ENCODE measurements at regions not wholly inside any gene's neighbourhood (a gene's known extent, or its start where the extent isn't known, plus 50 kb on each side); places are given as distances from the start of the nearest gene placed in this dataset.

DNA sequence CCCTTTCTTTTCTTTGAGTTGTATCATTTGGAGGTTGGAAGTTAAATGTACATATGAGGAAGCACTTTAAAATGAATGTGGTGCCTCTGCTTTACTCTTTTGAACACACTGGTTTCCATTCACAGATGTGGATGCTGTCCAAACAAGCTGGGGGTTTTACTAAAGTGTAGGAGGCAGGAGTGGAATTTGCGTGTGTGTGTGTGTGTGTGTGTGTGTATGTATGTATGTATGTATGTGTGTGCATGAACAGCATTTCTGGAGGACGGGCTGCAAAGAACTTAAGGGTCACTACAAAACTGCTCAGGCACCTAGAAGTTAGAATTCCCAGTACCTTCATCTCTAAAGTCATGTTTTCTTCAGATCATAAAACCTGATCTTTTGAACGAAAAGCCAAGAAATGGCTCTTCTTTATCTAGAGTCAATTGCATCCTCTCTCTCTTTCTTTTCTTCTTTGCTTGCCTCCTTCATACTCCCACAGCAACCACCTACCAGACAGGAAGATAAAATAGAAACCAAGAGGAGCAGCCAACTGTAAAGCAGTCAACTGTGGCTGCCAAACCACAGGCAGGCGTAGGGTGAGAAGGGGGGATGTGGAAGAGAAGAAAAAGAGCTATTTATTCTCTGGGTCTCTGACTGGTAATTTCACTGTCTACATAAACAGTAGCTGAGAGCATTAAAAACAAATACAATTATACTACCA is 177.0 kb upstream of the RASGEF1B start:
- H3K4me1 ChIP-seq: peaks cover 11% of the 10 kb centered on the region
- no peak for DNase-seq
- 43 to 51% methylated on average over 4 of the region's 4 CpGs for WGBS, 2 donors
- no peaks in the 10 kb centered on the region for H3K36me3 ChIP-seq (ENCODE audit: low read depth, missing control alignments)
- H3K9me3 ChIP-seq: no peaks in the 10 kb centered on the region
- no peaks in the 10 kb centered on the region for H3K27me3 ChIP-seq
- no peak for TF ChIP-seq POLR2A (IDR thresholded peaks at IDR 0.05)
- TF ChIP-seq, protein P1, sequence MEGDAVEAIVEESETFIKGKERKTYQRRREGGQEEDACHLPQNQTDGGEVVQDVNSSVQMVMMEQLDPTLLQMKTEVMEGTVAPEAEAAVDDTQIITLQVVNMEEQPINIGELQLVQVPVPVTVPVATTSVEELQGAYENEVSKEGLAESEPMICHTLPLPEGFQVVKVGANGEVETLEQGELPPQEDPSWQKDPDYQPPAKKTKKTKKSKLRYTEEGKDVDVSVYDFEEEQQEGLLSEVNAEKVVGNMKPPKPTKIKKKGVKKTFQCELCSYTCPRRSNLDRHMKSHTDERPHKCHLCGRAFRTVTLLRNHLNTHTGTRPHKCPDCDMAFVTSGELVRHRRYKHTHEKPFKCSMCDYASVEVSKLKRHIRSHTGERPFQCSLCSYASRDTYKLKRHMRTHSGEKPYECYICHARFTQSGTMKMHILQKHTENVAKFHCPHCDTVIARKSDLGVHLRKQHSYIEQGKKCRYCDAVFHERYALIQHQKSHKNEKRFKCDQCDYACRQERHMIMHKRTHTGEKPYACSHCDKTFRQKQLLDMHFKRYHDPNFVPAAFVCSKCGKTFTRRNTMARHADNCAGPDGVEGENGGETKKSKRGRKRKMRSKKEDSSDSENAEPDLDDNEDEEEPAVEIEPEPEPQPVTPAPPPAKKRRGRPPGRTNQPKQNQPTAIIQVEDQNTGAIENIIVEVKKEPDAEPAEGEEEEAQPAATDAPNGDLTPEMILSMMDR (IDR thresholded peaks at IDR 0.05): no peak
- H3K27ac ChIP-seq: no peak overlapping the region
- no peak overlapping the region for H3K4me3 ChIP-seq
- intact Hi-C loops (cut with DNase I; ENCODE audit: low total_unique reads): no loop called here

DNA sequence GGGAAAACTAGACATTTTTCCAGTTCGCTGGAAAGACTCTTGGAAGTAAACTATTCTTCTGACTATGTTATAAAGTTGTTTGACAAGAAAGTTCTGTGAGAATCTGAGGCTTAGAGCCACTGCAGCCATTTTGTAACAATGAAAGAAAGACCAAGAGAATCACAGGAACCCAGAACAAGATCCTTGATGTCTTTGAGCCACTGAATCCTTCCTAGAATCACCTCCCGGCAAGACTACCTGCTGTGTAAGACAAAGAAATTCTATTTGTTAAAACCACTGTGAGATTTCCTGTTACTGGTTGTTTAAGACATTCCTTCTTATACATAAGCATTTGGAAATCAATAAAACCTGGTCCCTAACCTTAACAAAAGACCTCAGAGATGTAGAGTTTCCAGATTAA is 175.7 kb upstream of the RASGEF1B start:
- Histone ChIP-seq H3K27me3 (no peaks in the 10 kb centered on the region), H3K4me1 (peaks cover 11% of the 10 kb centered on the region), H3K27ac (no peak overlapping the region), H3K4me3 (no peak overlapping the region), H3K9me3 (no peaks in the 10 kb centered on the region), H3K36me3 (ENCODE audit: low read depth, missing control alignments) (no peaks in the 10 kb centered on the region)
- 95 to 100% methylated on average over 2 of the region's 2 CpGs for WGBS, 2 donors
- TF ChIP-seq, protein P1 (IDR thresholded peaks at IDR 0.05): no peak
- TF ChIP-seq POLR2A (IDR thresholded peaks at IDR 0.05): no peak
- intact Hi-C loops (cut with DNase I; ENCODE audit: low total_unique reads): no loop called here
- DNase-seq: no peak

DNA sequence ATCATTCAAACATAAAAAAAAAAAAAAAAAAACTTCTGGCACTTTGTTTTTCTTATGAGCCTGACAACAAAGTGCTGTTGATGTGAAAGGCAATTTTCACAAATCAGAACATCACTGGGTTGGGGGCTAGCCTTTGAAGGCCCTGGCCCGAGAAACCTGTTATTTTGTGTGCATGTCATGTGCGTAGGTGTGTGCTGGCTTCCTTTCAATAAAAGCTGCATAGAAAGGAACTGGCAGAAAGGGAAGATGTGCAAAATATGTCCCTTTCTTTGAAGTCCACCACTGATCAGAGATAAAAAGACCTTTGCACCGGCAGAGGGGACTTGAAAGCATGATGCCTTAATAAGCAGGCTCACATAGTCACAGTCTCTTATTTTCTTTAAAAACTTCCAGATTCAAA is 170.8 kb upstream of the RASGEF1B start:
- intact Hi-C loops (cut with DNase I; ENCODE audit: low total_unique reads): no loop called here
- no peak for DNase-seq
- Histone ChIP-seq H3K36me3 (ENCODE audit: low read depth, missing control alignments) (no peaks in the 10 kb centered on the region), H3K9me3 (no peaks in the 10 kb centered on the region), H3K4me1 (no peaks in the 10 kb centered on the region), H3K27me3 (no peaks in the 10 kb centered on the region), H3K27ac (no peak overlapping the region), H3K4me3 (no peak overlapping the region)
- TF ChIP-seq, protein P1 (IDR thresholded peaks at IDR 0.05): no peak
- TF ChIP-seq POLR2A (IDR thresholded peaks at IDR 0.05): no peak
- WGBS, 2 donors: 64 to 83% methylated on average over 3 of the region's 3 CpGs

DNA sequence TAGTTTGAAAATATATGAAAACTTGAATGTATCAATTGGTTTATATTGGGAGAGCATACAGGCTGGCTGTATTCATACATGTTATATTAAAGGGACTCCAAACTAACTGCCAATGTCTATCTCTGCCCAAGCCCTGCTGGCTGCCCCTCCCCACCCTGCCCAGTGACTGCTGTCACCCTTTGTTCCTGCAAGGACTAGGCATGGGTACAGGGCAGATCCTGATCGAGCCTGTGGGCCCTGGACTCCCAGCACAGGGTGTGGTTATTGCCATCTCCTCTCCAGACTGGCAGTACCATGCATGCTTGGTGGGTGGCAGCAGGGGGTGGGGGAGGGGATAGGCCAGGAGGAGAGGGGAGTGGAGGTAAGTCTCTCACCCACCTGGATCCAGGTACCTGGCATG is 167.5 kb upstream of the RASGEF1B start:
- Histone ChIP-seq H3K4me1 (no peaks in the 10 kb centered on the region), H3K9me3 (no peaks in the 10 kb centered on the region), H3K4me3 (no peak overlapping the region), H3K36me3 (ENCODE audit: low read depth, missing control alignments) (no peaks in the 10 kb centered on the region), H3K27ac (no peak overlapping the region), H3K27me3 (no peaks in the 10 kb centered on the region)
- TF ChIP-seq, protein P1 (IDR thresholded peaks at IDR 0.05): no peak
- WGBS, 2 donors: 93 to 100% methylated on average over 1 of the region's 1 CpG
- intact Hi-C loops (cut with DNase I; ENCODE audit: low total_unique reads): no loop called here
- no peak for DNase-seq

DNA sequence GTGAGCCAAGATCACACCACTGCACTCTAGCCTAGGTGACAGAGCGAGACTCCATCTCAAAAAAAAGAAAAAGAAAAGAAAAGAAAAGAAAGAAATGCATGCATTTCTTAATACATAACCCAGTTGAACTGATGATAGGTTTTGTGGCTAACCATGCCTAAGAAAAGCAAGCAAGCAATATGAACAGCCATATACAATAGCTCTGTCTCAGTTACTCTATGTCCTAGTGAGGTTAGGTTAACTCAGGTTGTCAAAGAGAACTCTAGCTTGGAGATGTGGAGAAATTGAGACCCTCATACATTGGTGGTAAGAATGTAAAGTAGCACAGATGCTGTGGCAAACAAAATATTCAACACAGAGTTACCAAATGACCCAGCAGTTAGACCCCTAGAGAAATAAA is 167.0 kb upstream of the RASGEF1B start:
- Histone ChIP-seq H3K36me3 (ENCODE audit: low read depth, missing control alignments) (no peaks in the 10 kb centered on the region), H3K27ac (no peak overlapping the region), H3K4me1 (no peaks in the 10 kb centered on the region), H3K27me3 (no peaks in the 10 kb centered on the region), H3K4me3 (no peak overlapping the region), H3K9me3 (no peaks in the 10 kb centered on the region)
- TF ChIP-seq, protein P1 (IDR thresholded peaks at IDR 0.05): no peak
- no peak for TF ChIP-seq POLR2A (IDR thresholded peaks at IDR 0.05)
- WGBS, 2 donors: 86 to 100% methylated on average over 1 of the region's 1 CpG
- no peak for DNase-seq
- intact Hi-C loops (cut with DNase I; ENCODE audit: low total_unique reads): no loop called here
